ENCODE measurements at regions not wholly inside any gene's neighbourhood (a gene's known extent, or its start where the extent isn't known, plus 50 kb on each side); places are given as distances from the start of the nearest gene placed in this dataset.

DNA sequence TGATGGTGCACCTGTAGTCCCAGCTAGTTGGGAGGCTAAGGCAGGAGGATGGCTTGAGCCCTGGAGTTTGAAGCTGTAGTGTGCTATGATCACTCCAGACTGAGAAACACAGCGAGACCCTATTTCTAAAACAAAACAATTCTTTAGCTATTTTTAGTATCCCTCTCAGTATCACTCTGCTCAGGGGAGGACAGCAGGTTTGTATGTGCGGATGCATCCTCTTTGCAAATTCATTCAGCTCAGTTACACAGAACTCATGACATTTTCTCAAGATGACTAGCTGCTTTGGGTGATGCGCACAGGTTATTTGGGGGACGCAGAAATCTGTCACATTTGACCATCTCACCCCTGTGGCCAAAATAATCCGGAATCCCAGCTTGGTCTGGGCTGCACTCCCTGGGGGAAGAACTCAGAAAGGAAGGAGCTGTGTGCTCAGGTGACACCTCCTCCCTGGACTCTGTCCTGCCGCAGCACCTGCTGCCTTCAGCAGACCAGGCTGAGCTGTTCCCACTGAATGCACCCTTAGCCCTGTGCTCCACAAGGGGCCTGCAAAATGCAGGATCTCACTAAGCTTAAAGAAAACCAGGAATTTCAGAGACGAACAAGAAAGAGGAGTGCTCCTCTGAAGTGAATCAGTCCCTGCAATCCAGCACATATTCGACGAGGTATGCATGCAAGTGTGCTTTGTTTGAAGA lies 89.5 kb upstream of the PGBD5 start:
- Histone ChIP-seq H3K36me3 (ENCODE audit: control insufficient read depth in 2 of 2, insufficient read depth in 1 of 2, low read length in 2 of 2) (no peaks in the 10 kb centered on the region), H3K4me3 (ENCODE audit: low read depth, low read length) (no peak overlapping the region), H3K4me1 (ENCODE audit: control insufficient read depth, insufficient read depth, low read length) (no peaks in the 10 kb centered on the region), H3K27ac (ENCODE audit: extremely low read depth, low read depth, low read length) (no peak overlapping the region), H3K9me3 (ENCODE audit: control insufficient read depth, insufficient read depth, low read depth, low read length) (no peaks in the 10 kb centered on the region)
- CTCF ChIA-PET, result interaction anchor here (0.6 to 0.7 kb wide), 2 partner anchors 16 to 573 kb away, joined by 3 read pairs; no protein-coding TSS in a partner anchor
- TF ChIP-seq ZNF473 (tag by site-specific recombination; IDR thresholded peaks at IDR 0.05), result no peak
- POLR2A ChIA-PET, result interaction anchor here (0.8 kb wide), 1 partner anchor 89 kb away, joined by 3 read pairs; the partner anchor contains the start of gene PGBD5

- Histone ChIP-seq H3K4me3 (ENCODE audit: low read depth, low read length) (no peak overlapping the region), H3K27ac (ENCODE audit: extremely low read depth, low read depth, low read length) (no peak overlapping the region), H3K36me3 (ENCODE audit: control insufficient read depth in 2 of 2, insufficient read depth in 1 of 2, low read length in 2 of 2) (no peaks in the 10 kb centered on the region), H3K4me1 (ENCODE audit: control insufficient read depth, insufficient read depth, low read length) (no peaks in the 10 kb centered on the region), H3K9me3 (ENCODE audit: control insufficient read depth, insufficient read depth, low read depth, low read length) (no peaks in the 10 kb centered on the region)
- ChIA-PET CTCF (no interaction called here), POLR2A (no interaction called here)
- TF ChIP-seq ZNF398 (tag by site-specific recombination; IDR thresholded peaks at IDR 0.05) (no peak), ZNF561 (tag by site-specific recombination; IDR thresholded peaks at IDR 0.05; ENCODE audit: borderline replicate concordance) (no peak), ZFHX2 (tag by site-specific recombination; conservative IDR thresholded peaks at IDR 0.05) (no peak), ZNF610 (tag by site-specific recombination; IDR thresholded peaks at IDR 0.05; ENCODE audit: borderline replicate concordance) (no peak)
These were observed 84.4 kb upstream of the PGBD5 start for GRCh38 chr1:230510496-230510895.

GRCh38 chr1:230509281-230509977 lies 83.3 kb upstream of the PGBD5 start:
- no peaks in the 10 kb centered on the region for H3K9me3 ChIP-seq (ENCODE audit: control insufficient read depth, insufficient read depth, low read depth, low read length)
- POLR2A ChIA-PET, result no interaction called here
- CTCF ChIA-PET, result interaction anchor here (0.6 to 0.7 kb wide), 2 partner anchors 54 to 537 kb away, joined by 3 to 7 read pairs; no protein-coding TSS in a partner anchor
- no peak overlapping the region for H3K27ac ChIP-seq (ENCODE audit: extremely low read depth, low read depth, low read length)
- TF ChIP-seq ZNF248 (tag by site-specific recombination; IDR thresholded peaks at IDR 0.05) (no peak), KLF1 (tag by site-specific recombination; IDR thresholded peaks at IDR 0.05) (no peak), ZNF10 (tag by site-specific recombination; IDR thresholded peaks at IDR 0.05) (no peak), ZNF366 (tag by site-specific recombination; conservative IDR thresholded peaks at IDR 0.05) (no peak), GLI2 (tag by site-specific recombination; IDR thresholded peaks at IDR 0.05; ENCODE audit: borderline replicate concordance, low read depth) (no peak), ZNF626 (tag by site-specific recombination; IDR thresholded peaks at IDR 0.05) (no peak), CTCF (tag by site-specific recombination; IDR thresholded peaks at IDR 0.05) (no peak), ZNF768 (tag by site-specific recombination; IDR thresholded peaks at IDR 0.05) (no peak), ZNF473 (tag by site-specific recombination; IDR thresholded peaks at IDR 0.05) (no peak), INSM2 (tag by site-specific recombination; IDR thresholded peaks at IDR 0.05) (no peak), GLI4 (tag by site-specific recombination; IDR thresholded peaks at IDR 0.05) (no peak), ZSCAN30 (tag by site-specific recombination; IDR thresholded peaks at IDR 0.05) (no peak), PRDM1 (tag by site-specific recombination; IDR thresholded peaks at IDR 0.05) (no peak), ZNF24 (tag by site-specific recombination; IDR thresholded peaks at IDR 0.05) (no peak), ZNF785 (tag by site-specific recombination; IDR thresholded peaks at IDR 0.05) (no peak)
- H3K36me3 ChIP-seq (ENCODE audit: control insufficient read depth in 2 of 2, insufficient read depth in 1 of 2, low read length in 2 of 2), result no peaks in the 10 kb centered on the region
- H3K4me1 ChIP-seq (ENCODE audit: control insufficient read depth, insufficient read depth, low read length), result no peaks in the 10 kb centered on the region
- H3K4me3 ChIP-seq (ENCODE audit: low read depth, low read length), result no peak overlapping the region
